ENCODE measurements at regions not wholly inside any gene's neighbourhood (a gene's known extent, or its start where the extent isn't known, plus 50 kb on each side); places are given as distances from the start of the nearest gene placed in this dataset.

DNA sequence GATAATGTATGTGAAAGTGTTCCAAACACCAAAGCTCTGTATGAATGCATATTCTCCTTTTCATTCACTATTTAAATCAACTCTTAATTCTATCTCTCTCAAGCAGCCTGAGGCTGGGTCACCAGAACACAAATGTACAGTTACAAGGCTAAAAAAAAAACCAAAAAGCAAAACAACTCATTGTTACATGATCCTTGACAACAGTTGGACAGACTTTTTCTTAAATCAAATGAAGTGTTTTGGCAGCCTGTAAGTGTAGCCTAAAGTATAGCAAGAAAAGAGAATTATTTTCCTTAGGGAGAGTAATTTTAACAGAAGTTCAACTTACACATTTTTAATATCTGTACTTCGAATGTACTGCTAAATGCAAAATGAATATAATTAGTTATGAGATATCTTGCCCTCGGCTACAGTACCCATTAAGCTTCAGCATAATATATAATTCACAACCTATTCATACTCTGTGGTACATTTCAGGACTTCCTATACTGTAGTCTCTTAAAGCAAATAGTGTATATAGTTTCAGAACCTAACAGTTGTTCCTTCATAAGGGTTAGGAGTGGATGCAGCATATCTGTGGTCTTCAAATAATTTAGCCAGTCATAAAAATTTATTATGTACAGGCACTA is 214.0 kb upstream of the BTG1 start:
- Histone ChIP-seq H3K4me3 (ENCODE audit: low read depth, low read length, poor library complexity, severe bottlenecking) (no peak overlapping the region), H4K20me1 (ENCODE audit: insufficient read depth, low read length) (no peaks in the 10 kb centered on the region), H3K4me1 (ENCODE audit: insufficient read depth, low read length, poor library complexity, severe bottlenecking) (peaks cover 55% of the 10 kb centered on the region), H3K9me3 (ENCODE audit: low read length) (peaks cover 19% of the 10 kb centered on the region; the same call in 1 of the 2 replicates), H3K9me2 (ENCODE audit: insufficient read depth, low read length) (no peaks in the 10 kb centered on the region), H3K79me2 (ENCODE audit: insufficient read depth, low read depth, low read length) (peaks cover 18% of the 10 kb centered on the region; the same call in 1 of the 2 replicates), H3K27ac (ENCODE audit: low read depth, low read length, poor library complexity, severe bottlenecking) (no peak overlapping the region), H3K4me2 (ENCODE audit: low read length) (no peak overlapping the region), H2AFZ (ENCODE audit: low read length) (peak overlapping the region; percentile 26; the same call in 1 of the 2 replicates), H3K36me3 (ENCODE audit: insufficient read depth, low read length) (peaks cover 30% of the 10 kb centered on the region)
- ChIA-PET CTCF (ENCODE audit: unreplicated experiment) (interaction anchor here (0.5 kb wide), 1 partner anchor 168 kb away, joined by 3 read pairs; no protein-coding TSS in a partner anchor), POLR2A (interaction anchor here (0.6 to 1.1 kb wide), 4 partner anchors 45 to 248 kb away, joined by 3 to 8 read pairs (median 6); no protein-coding TSS in a partner anchor)
- no TSS peak for BruUV-seq (replicated peaks)
- TF ChIP-seq, protein P1, sequence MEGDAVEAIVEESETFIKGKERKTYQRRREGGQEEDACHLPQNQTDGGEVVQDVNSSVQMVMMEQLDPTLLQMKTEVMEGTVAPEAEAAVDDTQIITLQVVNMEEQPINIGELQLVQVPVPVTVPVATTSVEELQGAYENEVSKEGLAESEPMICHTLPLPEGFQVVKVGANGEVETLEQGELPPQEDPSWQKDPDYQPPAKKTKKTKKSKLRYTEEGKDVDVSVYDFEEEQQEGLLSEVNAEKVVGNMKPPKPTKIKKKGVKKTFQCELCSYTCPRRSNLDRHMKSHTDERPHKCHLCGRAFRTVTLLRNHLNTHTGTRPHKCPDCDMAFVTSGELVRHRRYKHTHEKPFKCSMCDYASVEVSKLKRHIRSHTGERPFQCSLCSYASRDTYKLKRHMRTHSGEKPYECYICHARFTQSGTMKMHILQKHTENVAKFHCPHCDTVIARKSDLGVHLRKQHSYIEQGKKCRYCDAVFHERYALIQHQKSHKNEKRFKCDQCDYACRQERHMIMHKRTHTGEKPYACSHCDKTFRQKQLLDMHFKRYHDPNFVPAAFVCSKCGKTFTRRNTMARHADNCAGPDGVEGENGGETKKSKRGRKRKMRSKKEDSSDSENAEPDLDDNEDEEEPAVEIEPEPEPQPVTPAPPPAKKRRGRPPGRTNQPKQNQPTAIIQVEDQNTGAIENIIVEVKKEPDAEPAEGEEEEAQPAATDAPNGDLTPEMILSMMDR (conservative IDR thresholded peaks at IDR 0.05; ENCODE audit: low read length), result no peak
- TF ChIP-seq EZH2phosphoT487 (IDR thresholded peaks at IDR 0.05; ENCODE audit: borderline replicate concordance, low read depth, low read length), result no peak
- DNase-seq (ENCODE audit: low spot score), result no peak
- intact Hi-C loops (cut with micrococcal nuclease; ENCODE audit: unreplicated experiment), result loop anchor here (10.0 kb wide), 1 partner anchor 325 kb away; no protein-coding TSS in a partner anchor

DNA sequence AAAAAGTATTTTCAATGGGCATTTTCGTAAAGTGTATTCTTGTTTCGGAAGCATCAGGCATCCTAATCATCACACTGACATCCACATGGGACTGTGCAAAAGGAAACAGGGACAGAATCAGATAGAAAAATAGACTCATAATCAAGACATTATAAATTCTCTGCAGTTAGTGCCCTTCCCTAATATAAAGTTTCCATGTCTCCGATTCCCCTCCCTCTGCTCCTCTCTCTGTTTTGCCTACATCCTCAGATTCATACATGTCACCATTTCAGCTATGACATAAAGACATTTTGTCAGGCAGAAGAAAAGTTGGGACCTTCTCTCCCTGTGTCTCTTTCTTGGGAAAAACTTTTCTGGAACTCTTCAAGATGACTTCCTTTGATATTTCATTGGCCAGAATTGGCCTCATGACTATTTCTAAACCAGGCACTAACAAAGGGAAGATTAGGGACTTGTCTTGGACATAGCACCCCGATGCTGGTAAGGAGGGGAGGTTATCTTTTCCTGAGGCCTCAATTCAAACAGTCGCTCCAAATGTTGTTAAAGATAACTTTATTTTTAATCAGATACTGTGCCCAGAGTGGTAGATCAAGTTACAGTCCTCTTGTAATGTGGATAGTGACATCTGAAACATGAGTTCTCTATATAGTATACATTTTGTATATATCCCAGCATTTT is 212.1 kb upstream of the BTG1 start:
- peaks cover 19% of the 10 kb centered on the region; the same call in 1 of the 2 replicates for H3K9me3 ChIP-seq (ENCODE audit: low read length)
- POLR2A ChIA-PET, result interaction anchor here (1.1 to 1.8 kb wide), 2 partner anchors 10 to 89 kb away, joined by 3 to 4 read pairs; no protein-coding TSS in a partner anchor

More for the DNA sequence above, 212.1 kb upstream of the BTG1 start:
- no peak for DNase-seq (ENCODE audit: low spot score)
- peaks cover 30% of the 10 kb centered on the region for H3K36me3 ChIP-seq (ENCODE audit: insufficient read depth, low read length)
- no peak overlapping the region for H2AFZ ChIP-seq (ENCODE audit: low read length)
- CTCF ChIA-PET (ENCODE audit: unreplicated experiment), result no interaction called here
- H3K4me3 ChIP-seq (ENCODE audit: low read depth, low read length, poor library complexity, severe bottlenecking), result no peak overlapping the region
- intact Hi-C loops (cut with micrococcal nuclease; ENCODE audit: unreplicated experiment), result no loop called here
- H3K27ac ChIP-seq (ENCODE audit: low read depth, low read length, poor library complexity, severe bottlenecking), result no peak overlapping the region
- peaks cover 38% of the 10 kb centered on the region for H3K4me1 ChIP-seq (ENCODE audit: insufficient read depth, low read length, poor library complexity, severe bottlenecking)
- H3K9me2 ChIP-seq (ENCODE audit: insufficient read depth, low read length), result no peaks in the 10 kb centered on the region
- BruUV-seq (replicated peaks), result no TSS peak
- no peak overlapping the region for H3K4me2 ChIP-seq (ENCODE audit: low read length)
- TF ChIP-seq, protein P1 (conservative IDR thresholded peaks at IDR 0.05; ENCODE audit: low read length), result no peak
- no peak for TF ChIP-seq EZH2phosphoT487 (IDR thresholded peaks at IDR 0.05; ENCODE audit: borderline replicate concordance, low read depth, low read length)
- H3K79me2 ChIP-seq (ENCODE audit: insufficient read depth, low read depth, low read length), result peaks cover 18% of the 10 kb centered on the region; the same call in 1 of the 2 replicates
- no peaks in the 10 kb centered on the region for H4K20me1 ChIP-seq (ENCODE audit: insufficient read depth, low read length)

Measured in OCI-LY7 (cell line).